PC-3 (cell line): ENCODE measurements at regions not wholly inside any gene's neighbourhood (a gene's known extent, or its start where the extent isn't known, plus 50 kb on each side); places are given as distances from the start of the nearest gene placed in this dataset.

Experiments
- ATAC-seq: fragments of 200-7000 bp; cut with Tn5 transposase; 2 replicates; pipeline ENCODE4 v1.9.1; 2020; ENCODE audit warnings: mild to moderate bottlenecking, moderate library complexity
- BruUV-seq: library from RNA; stranded (reverse); fragments of 400-500 nt; replicated peaks from 2 replicates; lab custom pipeline; 2021; lab: Mats Ljungman, UMichigan
- CTCF ChIA-PET: fragments of 300-600 bp; sonication (Branson Sonifier 250); formaldehyde crosslinking; loops from one replicate; lab custom pipeline; 2022; ENCODE audit warnings: antibody characterized with exemption; lab: Charles Lee
- POLR2A ChIA-PET: fragments of 300-600 bp; sonication (Branson Sonifier 250); formaldehyde crosslinking; loops from one replicate; lab custom pipeline; 2022; ENCODE audit warnings: antibody characterized with exemption; ENCODE audit not compliant: unreplicated experiment; lab: Charles Lee
- DNase-seq: peaks from one replicate; pipeline ENCODE4 v3.0.0-alpha.2; 2015
- H2AFZ ChIP-seq: fragments of 300-600 bp; sonication (generic); 2 replicates; pipeline ENCODE4 v1.6.0; 2016; ENCODE audit warnings: antibody characterized with exemption, low read length
- H3F3A ChIP-seq: fragments of 300-600 bp; sonication (generic); one replicate; pipeline ENCODE4 v1.6.0; 2017; ENCODE audit warnings: antibody characterized with exemption, low read length, control low read depth, mild to moderate bottlenecking; ENCODE audit not compliant: unreplicated experiment
- H3K27ac ChIP-seq: fragments of 300-600 bp; sonication (generic); 2 replicates; pipeline ENCODE4 v1.5.1; 2016; ENCODE audit warnings: mild to moderate bottlenecking, low read length
- H3K27me3 ChIP-seq: fragments of 300-600 bp; sonication (generic); 2 replicates; pipeline ENCODE4 v1.6.1; 2016; ENCODE audit warnings: low read length, mixed read lengths
- H3K36me3 ChIP-seq: fragments of 300-600 bp; sonication (generic); 2 replicates; pipeline ENCODE4 v1.6.1; 2016; ENCODE audit warnings: low read depth, mixed run types, low read length, mixed read lengths
- H3K4me1 ChIP-seq: fragments of 300-600 bp; sonication (generic); 2 replicates; pipeline ENCODE4 v1.5.1; 2016; ENCODE audit warnings: low read length; ENCODE audit not compliant: insufficient read depth
- H3K4me2 ChIP-seq: fragments of 300-600 bp; sonication (generic); 2 replicates; pipeline ENCODE4 v1.6.0; 2016; ENCODE audit warnings: low read length
- H3K4me3 ChIP-seq: fragments of 300-600 bp; sonication (generic); 2 replicates; pipeline ENCODE4 v1.5.1; 2016; ENCODE audit warnings: mild to moderate bottlenecking, low read length, mixed read lengths
- H3K79me2 ChIP-seq: fragments of 300-600 bp; sonication (generic); 2 replicates; pipeline ENCODE4 v1.6.1; 2017; ENCODE audit warnings: low read length, mixed read lengths
- H3K9ac ChIP-seq: fragments of 300-600 bp; sonication (generic); 2 replicates; pipeline ENCODE4 v1.6.0; 2016; ENCODE audit warnings: mild to moderate bottlenecking, low read length
- H3K9me2 ChIP-seq: fragments of 300-600 bp; sonication (generic); replicated peaks from 2 replicates; pipeline ENCODE4 v1.6.1; 2016; ENCODE audit warnings: mixed run types, low read length, mixed read lengths
- H3K9me3 ChIP-seq: fragments of 300-600 bp; sonication (generic); 2 replicates; pipeline ENCODE4 v1.6.1; 2016; ENCODE audit warnings: low read length, mixed read lengths
- H4K20me1 ChIP-seq: fragments of 300-600 bp; sonication (generic); 2 replicates; pipeline ENCODE4 v1.6.1; 2016; ENCODE audit warnings: low read length, mixed read lengths
- EZH2 ChIP-seq: fragments of 300-600 bp; sonication (generic); IDR thresholded peaks from one replicate; pipeline ENCODE4 v1.6.1; 2017; ENCODE audit warnings: antibody characterized with exemption, mild to moderate bottlenecking, low read length; ENCODE audit not compliant: unreplicated experiment
- EZH2phosphoT487 ChIP-seq: fragments of 300-600 bp; sonication (generic); IDR thresholded peaks from 2 replicates; pipeline ENCODE4 v1.6.1; 2018; ENCODE audit warnings: mild to moderate bottlenecking, antibody characterized with exemption, low read length, borderline replicate concordance
- intact Hi-C: fragments of 100-400 bp; cut with micrococcal nuclease; formaldehyde crosslinking; loops from 2 replicates; pipeline ENCODE4 v1.9.0; 2023
- TF ChIP-seq, protein P1 (sequence below): fragments of 300-600 bp; sonication (generic); conservative IDR thresholded peaks from 2 replicates; pipeline ENCODE4 v1.5.1; 2017; ENCODE audit warnings: antibody characterized with exemption, low read depth, mild to moderate bottlenecking, low read length

GRCh38 chr4:177855507-177856197 is 413.4 kb upstream of the AGA start:
- no peaks in the 10 kb centered on the region for H3K9me3 ChIP-seq
- ATAC-seq (no peak), DNase-seq (no peak)
- H3K79me2 ChIP-seq, result no peaks in the 10 kb centered on the region
- no peak overlapping the region for H2AFZ ChIP-seq
- no peaks in the 10 kb centered on the region for H3F3A ChIP-seq
- H4K20me1 ChIP-seq, result no peaks in the 10 kb centered on the region
- BruUV-seq, result no TSS peak
- H3K4me2 ChIP-seq, result no peak overlapping the region
- H3K9me2 ChIP-seq, result no peaks in the 10 kb centered on the region
- H3K4me1 ChIP-seq, result peaks cover 12% of the 10 kb centered on the region
- intact Hi-C loops, result no loop called here
- no peak overlapping the region for H3K4me3 ChIP-seq
- H3K9ac ChIP-seq, result no peak overlapping the region
- H3K36me3 ChIP-seq, result no peaks in the 10 kb centered on the region
- POLR2A ChIA-PET, result no interaction called here
- no peaks in the 10 kb centered on the region for H3K27me3 ChIP-seq
- no peak for TF ChIP-seq EZH2phosphoT487
- TF ChIP-seq, protein P1, sequence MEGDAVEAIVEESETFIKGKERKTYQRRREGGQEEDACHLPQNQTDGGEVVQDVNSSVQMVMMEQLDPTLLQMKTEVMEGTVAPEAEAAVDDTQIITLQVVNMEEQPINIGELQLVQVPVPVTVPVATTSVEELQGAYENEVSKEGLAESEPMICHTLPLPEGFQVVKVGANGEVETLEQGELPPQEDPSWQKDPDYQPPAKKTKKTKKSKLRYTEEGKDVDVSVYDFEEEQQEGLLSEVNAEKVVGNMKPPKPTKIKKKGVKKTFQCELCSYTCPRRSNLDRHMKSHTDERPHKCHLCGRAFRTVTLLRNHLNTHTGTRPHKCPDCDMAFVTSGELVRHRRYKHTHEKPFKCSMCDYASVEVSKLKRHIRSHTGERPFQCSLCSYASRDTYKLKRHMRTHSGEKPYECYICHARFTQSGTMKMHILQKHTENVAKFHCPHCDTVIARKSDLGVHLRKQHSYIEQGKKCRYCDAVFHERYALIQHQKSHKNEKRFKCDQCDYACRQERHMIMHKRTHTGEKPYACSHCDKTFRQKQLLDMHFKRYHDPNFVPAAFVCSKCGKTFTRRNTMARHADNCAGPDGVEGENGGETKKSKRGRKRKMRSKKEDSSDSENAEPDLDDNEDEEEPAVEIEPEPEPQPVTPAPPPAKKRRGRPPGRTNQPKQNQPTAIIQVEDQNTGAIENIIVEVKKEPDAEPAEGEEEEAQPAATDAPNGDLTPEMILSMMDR, result no peak
- TF ChIP-seq EZH2, result no peak
- CTCF ChIA-PET, result no interaction called here
- H3K27ac ChIP-seq, result no peak overlapping the region

- Histone ChIP-seq H3K4me2 (no peak overlapping the region), H3K27me3 (no peaks in the 10 kb centered on the region), H3F3A (no peaks in the 10 kb centered on the region), H4K20me1 (no peaks in the 10 kb centered on the region), H2AFZ (no peak overlapping the region), H3K27ac (no peak overlapping the region), H3K9me3 (no peaks in the 10 kb centered on the region), H3K9ac (no peak overlapping the region), H3K36me3 (no peaks in the 10 kb centered on the region), H3K4me1 (peaks cover 18% of the 10 kb centered on the region), H3K4me3 (no peak overlapping the region), H3K9me2 (no peaks in the 10 kb centered on the region), H3K79me2 (no peaks in the 10 kb centered on the region)
- ChIA-PET CTCF (no interaction called here), POLR2A (no interaction called here)
- intact Hi-C loops, result no loop called here
- TF ChIP-seq, protein P1, result no peak
- ATAC-seq (no peak), DNase-seq (no peak)
- no TSS peak for BruUV-seq
Observed at GRCh38 chr4:177860171-177860570, 417.9 kb upstream of the AGA start.

DNA sequence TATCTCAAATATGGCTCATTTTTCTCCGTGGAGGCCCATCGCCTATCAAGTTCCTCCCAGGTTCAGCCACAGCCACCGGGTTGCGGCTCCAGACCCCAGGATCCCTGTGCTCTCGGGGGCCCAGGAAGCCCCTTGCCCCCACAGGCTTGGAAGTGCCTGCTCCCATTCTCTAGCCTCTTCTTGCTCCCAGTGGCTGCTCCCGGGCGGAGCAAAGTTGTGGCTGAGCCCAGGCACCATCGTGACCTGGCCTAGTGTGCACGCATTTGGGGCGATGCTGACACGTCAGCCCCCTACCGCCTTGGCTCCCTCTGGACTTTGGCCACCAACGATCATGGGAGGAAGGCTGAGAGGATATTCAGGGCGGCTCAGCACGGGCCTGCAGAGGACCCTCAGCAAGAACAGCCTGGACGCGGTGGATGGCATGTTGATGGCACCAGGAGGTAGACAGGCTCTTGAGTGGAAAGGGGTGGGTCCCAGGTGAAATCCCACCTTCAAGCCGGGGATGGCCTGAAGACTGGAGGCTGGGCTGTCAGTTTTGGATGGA is 419.4 kb upstream of the AGA start:
- BruUV-seq, result no TSS peak
- intact Hi-C loops, result no loop called here
- TF ChIP-seq, protein P1, result no peak
- no peak for TF ChIP-seq EZH2phosphoT487
- no peak for TF ChIP-seq EZH2

More for the DNA sequence above, 419.4 kb upstream of the AGA start:
- ATAC-seq, result no peak
- ChIA-PET CTCF (no interaction called here), POLR2A (no interaction called here)
- no peak overlapping the region for H3K4me3 ChIP-seq
- no peak for DNase-seq
- H3K9me2 ChIP-seq, result no peaks in the 10 kb centered on the region
- H2AFZ ChIP-seq, result no peak overlapping the region
- H3K27ac ChIP-seq, result no peak overlapping the region
- H3K27me3 ChIP-seq, result no peaks in the 10 kb centered on the region
- peaks cover 18% of the 10 kb centered on the region for H3K4me1 ChIP-seq
- no peaks in the 10 kb centered on the region for H3K79me2 ChIP-seq
- no peaks in the 10 kb centered on the region for H3F3A ChIP-seq
- H3K9me3 ChIP-seq, result no peaks in the 10 kb centered on the region
- no peak overlapping the region for H3K9ac ChIP-seq
- H4K20me1 ChIP-seq, result no peaks in the 10 kb centered on the region
- no peaks in the 10 kb centered on the region for H3K36me3 ChIP-seq
- no peak overlapping the region for H3K4me2 ChIP-seq
